ENCODE measurements at regions not wholly inside any gene's neighbourhood (a gene's known extent, or its start where the extent isn't known, plus 50 kb on each side); places are given as distances from the start of the nearest gene placed in this dataset.

DNA sequence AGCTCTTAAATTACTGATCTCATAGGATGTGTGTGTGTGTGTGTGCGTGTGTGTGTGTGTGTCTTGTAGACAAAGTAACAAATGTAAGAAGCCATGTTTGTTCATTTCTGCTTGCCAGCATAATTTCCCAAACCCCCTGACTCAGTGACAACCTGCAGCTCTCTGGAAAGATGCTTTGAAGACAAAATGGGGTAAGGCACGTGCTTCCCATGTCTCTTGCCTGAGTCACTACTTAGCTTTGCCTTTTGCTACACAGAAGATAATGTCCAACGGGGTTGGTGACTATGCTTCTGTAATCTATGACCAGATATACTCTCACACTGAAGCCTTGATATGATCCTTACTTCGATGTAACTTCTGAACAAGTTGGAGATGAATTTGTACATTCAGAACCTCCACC, 332.0 kb downstream of the SLC4A3 start:
- H3K36me3 ChIP-seq: no peaks in the 10 kb centered on the region
- no peaks in the 10 kb centered on the region for H3K27me3 ChIP-seq
- intact Hi-C loops (cut with DNase I; ENCODE audit: low total_unique reads): no loop called here
- H3K4me1 ChIP-seq: no peaks in the 10 kb centered on the region
- DNase-seq (ENCODE audit: low spot score in 2 of 2): no peak
- H3K4me3 ChIP-seq: no peak overlapping the region
- no peak overlapping the region for H3K27ac ChIP-seq
- H3K9me3 ChIP-seq: peaks cover 10 to 19% of the 10 kb centered on the region in 2 donors
- TF ChIP-seq POLR2A (IDR thresholded peaks at IDR 0.05) (no peak), POLR2AphosphoS5 (IDR thresholded peaks at IDR 0.05) (no peak)
- TF ChIP-seq, protein P1, sequence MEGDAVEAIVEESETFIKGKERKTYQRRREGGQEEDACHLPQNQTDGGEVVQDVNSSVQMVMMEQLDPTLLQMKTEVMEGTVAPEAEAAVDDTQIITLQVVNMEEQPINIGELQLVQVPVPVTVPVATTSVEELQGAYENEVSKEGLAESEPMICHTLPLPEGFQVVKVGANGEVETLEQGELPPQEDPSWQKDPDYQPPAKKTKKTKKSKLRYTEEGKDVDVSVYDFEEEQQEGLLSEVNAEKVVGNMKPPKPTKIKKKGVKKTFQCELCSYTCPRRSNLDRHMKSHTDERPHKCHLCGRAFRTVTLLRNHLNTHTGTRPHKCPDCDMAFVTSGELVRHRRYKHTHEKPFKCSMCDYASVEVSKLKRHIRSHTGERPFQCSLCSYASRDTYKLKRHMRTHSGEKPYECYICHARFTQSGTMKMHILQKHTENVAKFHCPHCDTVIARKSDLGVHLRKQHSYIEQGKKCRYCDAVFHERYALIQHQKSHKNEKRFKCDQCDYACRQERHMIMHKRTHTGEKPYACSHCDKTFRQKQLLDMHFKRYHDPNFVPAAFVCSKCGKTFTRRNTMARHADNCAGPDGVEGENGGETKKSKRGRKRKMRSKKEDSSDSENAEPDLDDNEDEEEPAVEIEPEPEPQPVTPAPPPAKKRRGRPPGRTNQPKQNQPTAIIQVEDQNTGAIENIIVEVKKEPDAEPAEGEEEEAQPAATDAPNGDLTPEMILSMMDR (IDR thresholded peaks at IDR 0.05): no peak

DNA sequence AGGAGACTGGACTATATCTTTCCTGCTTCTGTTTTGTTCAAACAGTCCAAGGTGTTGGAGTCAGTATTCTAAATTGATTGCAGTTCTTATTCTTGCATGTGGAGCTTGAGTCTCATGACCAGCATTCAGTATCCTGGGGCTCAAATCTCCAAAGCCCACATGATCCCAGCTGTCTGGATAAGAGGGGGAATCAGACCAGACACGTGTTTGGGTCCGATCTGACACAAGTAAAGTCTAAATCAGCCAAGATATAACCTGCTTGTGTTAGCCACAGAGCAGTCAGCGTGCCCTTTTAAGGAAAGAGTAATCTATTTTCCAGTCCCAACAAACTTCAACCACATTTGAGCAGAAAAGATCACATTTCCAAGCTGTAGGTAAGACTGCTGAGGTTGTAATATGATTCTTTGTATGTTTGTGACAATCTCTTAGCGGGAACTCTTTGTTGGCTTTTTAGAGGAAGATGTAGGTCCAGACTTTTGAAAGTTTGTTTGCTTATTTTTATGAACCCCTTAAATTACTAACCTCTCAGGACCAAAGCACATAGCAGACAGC, 334.6 kb downstream of the SLC4A3 start:
- intact Hi-C loops (cut with DNase I; ENCODE audit: low total_unique reads): no loop called here
- TF ChIP-seq, protein P1 (IDR thresholded peaks at IDR 0.05): no peak
- TF ChIP-seq POLR2A (IDR thresholded peaks at IDR 0.05): no peak
- no peak for TF ChIP-seq POLR2AphosphoS5 (IDR thresholded peaks at IDR 0.05)

DNA sequence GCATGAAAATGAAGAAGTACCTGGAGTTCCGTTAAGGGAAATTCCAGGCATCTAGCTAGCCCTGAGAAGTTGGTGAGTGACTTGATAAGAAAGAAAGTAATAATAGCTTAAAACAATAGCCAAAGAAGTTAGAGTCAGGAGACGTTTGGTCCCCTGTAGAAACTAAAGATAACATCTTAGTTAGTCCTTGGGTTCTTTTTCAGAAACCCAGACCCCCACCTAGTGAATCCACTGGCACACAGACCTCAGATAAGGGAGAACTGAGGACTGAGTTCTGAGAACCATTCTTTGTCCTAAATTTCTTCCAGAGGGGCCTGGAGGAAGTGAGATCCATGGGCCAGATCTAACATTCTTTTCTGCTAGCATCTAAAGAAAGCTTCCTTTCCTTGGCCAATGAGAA, 335.4 kb downstream of the SLC4A3 start:
- TF ChIP-seq, protein P1 (IDR thresholded peaks at IDR 0.05): no peak
- TF ChIP-seq POLR2AphosphoS5 (IDR thresholded peaks at IDR 0.05): no peak
- TF ChIP-seq POLR2A (IDR thresholded peaks at IDR 0.05): no peak

More for the DNA sequence above, 334.6 kb downstream of the SLC4A3 start:
- Histone ChIP-seq H3K4me1 (no peaks in the 10 kb centered on the region), H3K4me3 (no peak overlapping the region), H3K27ac (no peak overlapping the region), H3K9me3 (peaks cover 4 to 8% of the 10 kb centered on the region in 2 donors), H3K36me3 (no peaks in the 10 kb centered on the region), H3K27me3 (no peaks in the 10 kb centered on the region)
- DNase-seq (ENCODE audit: low spot score in 2 of 2): no peak

DNA sequence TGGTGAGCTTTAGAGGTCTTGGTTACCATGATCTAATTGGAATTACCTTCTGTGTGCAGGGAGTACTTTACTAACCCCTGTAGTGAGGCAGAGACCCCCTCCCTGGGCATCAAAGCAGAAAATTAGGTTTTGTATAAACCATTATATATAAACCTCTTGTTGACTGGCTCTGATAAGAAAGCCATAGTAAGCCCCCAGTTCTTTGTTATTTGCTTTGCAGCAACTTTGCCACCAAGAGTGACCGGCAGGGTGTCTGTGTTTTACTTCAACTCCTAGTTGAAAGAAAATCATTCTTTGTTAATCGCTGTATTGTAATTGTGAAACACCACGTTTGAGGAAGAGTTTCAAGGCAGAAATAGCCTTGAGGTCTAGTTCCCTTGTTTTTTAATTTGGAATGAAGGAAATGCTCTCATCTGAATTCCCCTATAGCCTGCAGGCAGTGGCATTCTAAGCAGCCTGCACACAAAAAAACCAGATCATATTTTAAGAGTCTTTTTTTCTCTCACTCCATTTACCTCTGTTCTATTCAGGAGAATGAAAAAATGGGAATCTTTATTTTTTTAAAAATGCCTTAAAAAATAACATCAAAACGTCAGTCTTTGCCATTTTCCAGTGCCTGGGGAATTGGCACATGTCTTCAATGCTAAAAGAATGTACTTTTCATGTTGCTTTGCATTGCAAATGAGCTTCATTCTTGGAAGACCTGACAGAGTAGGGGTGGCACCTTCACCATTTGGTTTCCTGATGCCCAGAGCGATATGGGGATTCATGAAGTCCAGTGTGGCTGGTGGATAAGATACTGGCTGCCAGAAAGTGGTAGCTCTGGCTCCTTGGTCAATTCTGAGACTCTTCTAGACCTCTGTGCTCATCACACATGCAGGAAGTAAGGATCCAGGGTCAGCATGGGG, 338.1 kb downstream of the SLC4A3 start:
- no peaks in the 10 kb centered on the region for H3K27me3 ChIP-seq
- no peaks in the 10 kb centered on the region for H3K36me3 ChIP-seq
- H3K4me3 ChIP-seq: no peak overlapping the region
- H3K9me3 ChIP-seq: no peaks in the 10 kb centered on the region
- H3K4me1 ChIP-seq: no peaks in the 10 kb centered on the region
- intact Hi-C loops (cut with DNase I; ENCODE audit: low total_unique reads): no loop called here
- DNase-seq (ENCODE audit: low spot score in 2 of 2): peak in 1 of 2 donors; percentile 31
- TF ChIP-seq, protein P1 (IDR thresholded peaks at IDR 0.05): peak in 1 of 3 donors; percentile 34
- no peak for TF ChIP-seq POLR2AphosphoS5 (IDR thresholded peaks at IDR 0.05)
- H3K27ac ChIP-seq: peak overlapping the region; percentile 69 to 71

More for the DNA sequence above, 335.4 kb downstream of the SLC4A3 start:
- Histone ChIP-seq H3K9me3 (peaks cover 0 to under 1% of the 10 kb centered on the region in 2 donors), H3K27me3 (no peaks in the 10 kb centered on the region), H3K36me3 (no peaks in the 10 kb centered on the region), H3K27ac (no peak overlapping the region), H3K4me1 (no peaks in the 10 kb centered on the region), H3K4me3 (no peak overlapping the region)
- no peak for DNase-seq (ENCODE audit: low spot score in 2 of 2)
- intact Hi-C loops (cut with DNase I; ENCODE audit: low total_unique reads): no loop called here

Data from breast epithelium (tissue), 4 donors.